HG03354 (cell line): ENCODE measurements at regions not wholly inside any gene's neighbourhood (a gene's known extent, or its start where the extent isn't known, plus 50 kb on each side); places are given as distances from the start of the nearest gene placed in this dataset.

Source experiments
- ATAC-seq: cut with Tn5 transposase; IDR thresholded peaks from one replicate; pipeline ENCODE4 v1.9.1; 2021; ENCODE audit warnings: mild to moderate bottlenecking; ENCODE audit not compliant: unreplicated experiment, poor library complexity, severe bottlenecking

GRCh38 chr5:117065161-117065560 lies 490.5 kb upstream of the SEMA6A start:
- no peak for ATAC-seq

GRCh38 chr5:117060099-117060498 lies 485.5 kb upstream of the SEMA6A start:
- ATAC-seq = no peak

- no peak for ATAC-seq
These were observed 484.1 kb upstream of the SEMA6A start for GRCh38 chr5:117058740-117059139.

- ATAC-seq = no peak
These were observed 480.9 kb upstream of the SEMA6A start for GRCh38 chr5:117055517-117055916.

- no peak for ATAC-seq
These were observed 480.3 kb upstream of the SEMA6A start for GRCh38 chr5:117054911-117055310.

GRCh38 chr5:117054141-117054540 lies 479.5 kb upstream of the SEMA6A start:
- no peak for ATAC-seq

GRCh38 chr5:117041926-117042595 lies 467.4 kb upstream of the SEMA6A start:
- no peak for ATAC-seq

- ATAC-seq = no peak
These were observed 464.4 kb upstream of the SEMA6A start for GRCh38 chr5:117039035-117039434.

GRCh38 chr5:117027384-117027783 lies 452.8 kb upstream of the SEMA6A start:
- ATAC-seq = no peak

- no peak for ATAC-seq
These were observed 446.4 kb upstream of the SEMA6A start for GRCh38 chr5:117020999-117021398.

GRCh38 chr5:117013280-117013877 lies 438.8 kb upstream of the SEMA6A start:
- no peak for ATAC-seq

- ATAC-seq = no peak
These were observed 436.0 kb upstream of the SEMA6A start for GRCh38 chr5:117010574-117010973.

- ATAC-seq = no peak
These were observed 423.4 kb upstream of the SEMA6A start for GRCh38 chr5:116998024-116998423.

GRCh38 chr5:116992681-116993080 lies 418.1 kb upstream of the SEMA6A start:
- no peak for ATAC-seq

GRCh38 chr5:116989995-116990394 lies 415.4 kb upstream of the SEMA6A start:
- no peak for ATAC-seq

- ATAC-seq = no peak
These were observed 407.4 kb upstream of the SEMA6A start for GRCh38 chr5:116982035-116982434.

- ATAC-seq = no peak
These were observed 406.0 kb upstream of the SEMA6A start for GRCh38 chr5:116980581-116980980.

GRCh38 chr5:116976767-116977166 lies 402.1 kb upstream of the SEMA6A start:
- ATAC-seq = no peak

GRCh38 chr5:116971131-116971530 lies 396.5 kb upstream of the SEMA6A start:
- ATAC-seq = no peak

GRCh38 chr5:116970318-116970717 lies 395.7 kb upstream of the SEMA6A start:
- no peak for ATAC-seq

GRCh38 chr5:116964438-116964837 lies 389.8 kb upstream of the SEMA6A start:
- no peak for ATAC-seq

- ATAC-seq = no peak
These were observed 386.4 kb upstream of the SEMA6A start for GRCh38 chr5:116961021-116961420.
